ENCODE measurements at regions not wholly inside any gene's neighbourhood (a gene's known extent, or its start where the extent isn't known, plus 50 kb on each side); places are given as distances from the start of the nearest gene placed in this dataset.

- Histone ChIP-seq H3K27ac (ENCODE audit: low read depth, low read length) (no peak overlapping the region), H2AFZ (ENCODE audit: low read length) (no peak overlapping the region), H3K9ac (replicated peaks in 1 of 4; ENCODE audit: extremely low read depth in 1 of 4, low read depth in 3 of 4, low read length in 3 of 4) (no peak overlapping the region), H3K36me3 (ENCODE audit: control insufficient read depth in 2 of 4, insufficient read depth in 4 of 4, low read length in 3 of 4) (no peaks in the 10 kb centered on the region), H3K4me2 (ENCODE audit: insufficient read depth in 1 of 2, low read depth in 2 of 2, low read length in 2 of 2) (no peak overlapping the region), H2BK15ac (ENCODE audit: low read length) (no peak overlapping the region), H3K23me2 (ENCODE audit: low read depth, low read length) (no peaks in the 10 kb centered on the region), H2BK120ac (replicated peaks; ENCODE audit: low read depth, low read length) (no peak overlapping the region), H2AK5ac (ENCODE audit: low read depth, low read length) (no peak overlapping the region), H4K20me1 (replicated peaks in 1 of 2; ENCODE audit: control insufficient read depth in 1 of 2, insufficient read depth in 2 of 2, low read length in 2 of 2) (no peaks in the 10 kb centered on the region), H3K27me3 (replicated peaks in 1 of 4; ENCODE audit: control insufficient read depth in 3 of 4, extremely low read depth in 1 of 4, insufficient read depth in 3 of 4, low read length in 3 of 4) (no peaks in the 10 kb centered on the region), H2BK20ac (ENCODE audit: low read length) (no peak overlapping the region), H4K8ac (ENCODE audit: extremely low read depth, insufficient read depth, low read length) (no peak overlapping the region), H3K18ac (ENCODE audit: extremely low read depth, low read length) (no peak overlapping the region), H3K79me1 (ENCODE audit: low read depth, low read length) (no peaks in the 10 kb centered on the region), H3K14ac (ENCODE audit: insufficient read length) (no peak overlapping the region), H3K56ac (replicated peaks; ENCODE audit: insufficient read length, low read depth, low read length) (no peak overlapping the region), H3K4me1 (replicated peaks in 1 of 4; ENCODE audit: control insufficient read depth in 3 of 4, insufficient read depth in 4 of 4, low read length in 3 of 4) (no peaks in the 10 kb centered on the region), H3K4ac (replicated peaks; ENCODE audit: insufficient read length, low read depth, low read length) (no peak overlapping the region), H3K79me2 (ENCODE audit: control insufficient read depth in 1 of 2, insufficient read depth in 2 of 2, low read length in 2 of 2) (no peaks in the 10 kb centered on the region), H3K9me3 (ENCODE audit: insufficient read depth in 2 of 2, low read depth in 1 of 2, low read length in 1 of 2) (no peaks in the 10 kb centered on the region), H4K91ac (replicated peaks; ENCODE audit: insufficient read length, low read length) (no peak overlapping the region), H4K5ac (ENCODE audit: insufficient read length, low read depth, low read length) (no peak overlapping the region), H2BK5ac (ENCODE audit: low read depth, low read length) (no peak overlapping the region), H2BK12ac (ENCODE audit: low read depth, low read length) (no peak overlapping the region), H3K4me3 (ENCODE audit: extremely low read depth in 1 of 4, insufficient read depth in 2 of 4, low read depth in 3 of 4, low read length in 4 of 4) (no peak overlapping the region), H3K23ac (ENCODE audit: insufficient read length) (no peak overlapping the region)
- ChIA-PET CTCF (ENCODE audit: partially characterized antibody) (interaction anchor here (0.6 to 1.5 kb wide), 3 partner anchors 20 to 96 kb away, joined by 3 to 4 read pairs (median 3); no protein-coding TSS in a partner anchor), POLR2A (ENCODE audit: partially characterized antibody) (no interaction called here)
- TF ChIP-seq POU5F1 (IDR thresholded peaks at IDR 0.05; ENCODE audit: low read depth, low read length) (no peak), BRCA1 (IDR thresholded peaks at IDR 0.05; ENCODE audit: low read depth, low read length) (no peak), RNF2 (IDR thresholded peaks at IDR 0.05; ENCODE audit: borderline replicate concordance, low read depth, low read length, missing control alignments, poor library complexity, severe bottlenecking) (no peak), CTBP2 (IDR thresholded peaks at IDR 0.05; ENCODE audit: borderline replicate concordance, insufficient read depth, insufficient read length, low read length) (no peak), PHF8 (conservative IDR thresholded peaks at IDR 0.05; ENCODE audit: low read depth, low read length) (no peak), MAFK (IDR thresholded peaks at IDR 0.05; ENCODE audit: low read depth, low read length) (no peak), RBBP5 (IDR thresholded peaks at IDR 0.05; ENCODE audit: borderline replicate concordance, low read depth, low read length) (no peak), CHD2 (IDR thresholded peaks at IDR 0.05; ENCODE audit: low read length) (no peak), CREB1 (IDR thresholded peaks at IDR 0.05) (no peak), KDM5A (IDR thresholded peaks at IDR 0.05; ENCODE audit: low read length) (no peak), RAD21 (IDR thresholded peaks at IDR 0.05 in 1 of 2, conservative IDR thresholded peaks at IDR 0.05 in 1 of 2; ENCODE audit: low read depth in 2 of 2, low read length in 2 of 2) (no peak)
- DNase-seq (ENCODE audit: low read depth in 1 of 2, low spot score in 2 of 2) (no peak), FAIRE-seq (no peak)
- 74% methylated on average over 1 of the region's 1 CpG; no CpG with 5 or more reads in 1 of the 2 experiments for WGBS, 2 experiments (ENCODE audit: extremely low coverage in 1 of 2, insufficient coverage in 1 of 2, insufficient read length in 1 of 2, insufficient replicate concordance in 2 of 2, low coverage in 1 of 2, low lambda C conversion rate in 2 of 2, missing lambda C conversion rate in 1 of 2)
These were observed 81.2 kb upstream of the TCF12 start for GRCh38 chr15:56837273-56837672.
